PC-3 (cell line): ENCODE measurements at regions not wholly inside any gene's neighbourhood (a gene's known extent, or its start where the extent isn't known, plus 50 kb on each side); places are given as distances from the start of the nearest gene placed in this dataset.

Experiments
- CTCF ChIP-seq: fragments of 300-600 bp; sonication (generic); conservative IDR thresholded peaks from 2 replicates; pipeline ENCODE4 v1.5.1; 2017; ENCODE audit warnings: antibody characterized with exemption, low read depth, mild to moderate bottlenecking, low read length
- EZH2 ChIP-seq: fragments of 300-600 bp; sonication (generic); IDR thresholded peaks from one replicate; pipeline ENCODE4 v1.6.1; 2017; ENCODE audit warnings: antibody characterized with exemption, mild to moderate bottlenecking, low read length; ENCODE audit not compliant: unreplicated experiment
- EZH2phosphoT487 ChIP-seq: fragments of 300-600 bp; sonication (generic); IDR thresholded peaks from 2 replicates; pipeline ENCODE4 v1.6.1; 2018; ENCODE audit warnings: mild to moderate bottlenecking, antibody characterized with exemption, low read length, borderline replicate concordance

GRCh38 chr2:51243892-51244535 is 212.1 kb upstream of the NRXN1 start:
- no peak for TF ChIP-seq CTCF
- TF ChIP-seq EZH2phosphoT487 = no peak
- TF ChIP-seq EZH2 = no peak
